ENCODE measurements at regions not wholly inside any gene's neighbourhood (a gene's known extent, or its start where the extent isn't known, plus 50 kb on each side); places are given as distances from the start of the nearest gene placed in this dataset.
A peak's percentile ranks its signal among the peaks of the same experiment; 100 is the strongest.

- no peaks in the 10 kb centered on the region for H3K27me3 ChIP-seq (ENCODE audit: control insufficient read depth in 2 of 2, insufficient read depth in 2 of 2, low read length in 2 of 2)
- ATAC-seq (no peak), DNase-seq (no peak)
- no peak overlapping the region for H3K4me3 ChIP-seq (ENCODE audit: low read length)
- H3K27me3 Mint-ChIP-seq = peaks cover 0 to 41% (median 14%) of the 10 kb centered on the region in 5 donors
- peaks cover 0 to 5% (median 0%) of the 10 kb centered on the region in 11 donors for H3K9me3 Mint-ChIP-seq
- no peak overlapping the region for H3K27ac ChIP-seq (ENCODE audit: low read depth, low read length)
- peaks cover 0 to 10% (median 9%) of the 10 kb centered on the region in 7 donors for H3K4me1 Mint-ChIP-seq
- no peaks in the 10 kb centered on the region for H3K36me3 ChIP-seq (ENCODE audit: control insufficient read depth in 2 of 3, insufficient read depth in 3 of 3, low read length in 3 of 3)
- H3K9me3 ChIP-seq (ENCODE audit: control insufficient read depth in 2 of 3, low read length in 3 of 3) = no peaks in the 10 kb centered on the region
- CTCF ChIA-PET = no interaction called here
- H3K4me3 Mint-ChIP-seq = no peak overlapping the region
- H3K4me1 ChIP-seq (ENCODE audit: control insufficient read depth in 2 of 2, insufficient read depth in 2 of 2, low read length in 2 of 2) = peaks cover 0 to 5% of the 10 kb centered on the region in 2 donors
- H3K36me3 Mint-ChIP-seq = peaks cover 0 to 5% (median 0%) of the 10 kb centered on the region in 5 donors
- POLR2A ChIA-PET = no interaction called here
- intact Hi-C loops (cut with micrococcal nuclease) = no loop called here
- H3K27ac Mint-ChIP-seq = peak overlapping the region in 1 of 9 donors; percentile 32
Observed at GRCh38 chr2:11955314-11955713, 208.9 kb downstream of the LPIN1 start.

- H3K4me3 ChIP-seq (ENCODE audit: low read length) = no peak overlapping the region
- Mint-ChIP-seq H3K4me1 (peaks cover 0 to 12% (median 9%) of the 10 kb centered on the region in 7 donors), H3K27ac (no peak overlapping the region), H3K36me3 (peaks cover 0 to 5% (median 0%) of the 10 kb centered on the region in 5 donors), H3K27me3 (peaks cover 0 to 36% (median 14%) of the 10 kb centered on the region in 5 donors), H3K4me3 (no peak overlapping the region), H3K9me3 (peaks cover 0 to 5% (median 0%) of the 10 kb centered on the region in 11 donors)
- ChIA-PET POLR2A (no interaction called here), CTCF (interaction anchor here (0.6 kb wide), 1 partner anchor 169 kb away, joined by 3 read pairs; no protein-coding TSS in a partner anchor)
- intact Hi-C loops (cut with micrococcal nuclease) = no loop called here
- H3K36me3 ChIP-seq (ENCODE audit: control insufficient read depth in 2 of 3, insufficient read depth in 3 of 3, low read length in 3 of 3) = no peaks in the 10 kb centered on the region
- no peaks in the 10 kb centered on the region for H3K9me3 ChIP-seq (ENCODE audit: control insufficient read depth in 2 of 3, low read length in 3 of 3)
- no peak overlapping the region for H3K27ac ChIP-seq (ENCODE audit: low read depth, low read length)
- H3K4me1 ChIP-seq (ENCODE audit: control insufficient read depth in 2 of 2, insufficient read depth in 2 of 2, low read length in 2 of 2) = peaks cover 0 to 5% of the 10 kb centered on the region in 2 donors
- DNase-seq (no peak), ATAC-seq (no peak)
- no peaks in the 10 kb centered on the region for H3K27me3 ChIP-seq (ENCODE audit: control insufficient read depth in 2 of 2, insufficient read depth in 2 of 2, low read length in 2 of 2)
Observed at GRCh38 chr2:11955884-11956291, 209.5 kb downstream of the LPIN1 start.

GRCh38 chr2:11962707-11963328, 216.4 kb downstream of the LPIN1 start:
- H3K36me3 Mint-ChIP-seq = no peaks in the 10 kb centered on the region
- peaks cover 0 to 14% (median 0%) of the 10 kb centered on the region in 7 donors for H3K4me1 Mint-ChIP-seq
- Histone ChIP-seq H3K4me3 (ENCODE audit: low read length) (no peak overlapping the region), H3K4me1 (ENCODE audit: control insufficient read depth in 2 of 2, insufficient read depth in 2 of 2, low read length in 2 of 2) (no peaks in the 10 kb centered on the region), H3K9me3 (ENCODE audit: control insufficient read depth in 2 of 3, low read length in 3 of 3) (no peaks in the 10 kb centered on the region), H3K27me3 (ENCODE audit: control insufficient read depth in 2 of 2, insufficient read depth in 2 of 2, low read length in 2 of 2) (no peaks in the 10 kb centered on the region), H3K36me3 (ENCODE audit: control insufficient read depth in 2 of 3, insufficient read depth in 3 of 3, low read length in 3 of 3) (no peaks in the 10 kb centered on the region), H3K27ac (ENCODE audit: low read depth, low read length) (no peak overlapping the region)
- ChIA-PET CTCF (interaction anchor here (0.6 kb wide), 1 partner anchor 147 kb away, joined by 5 read pairs; no protein-coding TSS in a partner anchor), POLR2A (interaction anchor here (0.5 to 0.6 kb wide), 2 partner anchors 72 to 104 kb away, joined by 3 read pairs; no protein-coding TSS in a partner anchor)
- H3K27me3 Mint-ChIP-seq = peaks cover 0 to 3% (median 0%) of the 10 kb centered on the region in 5 donors
- intact Hi-C loops (cut with micrococcal nuclease) = no loop called here
- ATAC-seq = no peak
- H3K9me3 Mint-ChIP-seq = no peaks in the 10 kb centered on the region
- H3K4me3 Mint-ChIP-seq = no peak overlapping the region
- peak overlapping the region in 1 of 9 donors; percentile 16 for H3K27ac Mint-ChIP-seq
- no peak for DNase-seq

GRCh38 chr2:11963966-11964365, 217.5 kb downstream of the LPIN1 start:
- DNase-seq (no peak), ATAC-seq (no peak)
- Histone ChIP-seq H3K27ac (ENCODE audit: low read depth, low read length) (no peak overlapping the region), H3K27me3 (ENCODE audit: control insufficient read depth in 2 of 2, insufficient read depth in 2 of 2, low read length in 2 of 2) (no peaks in the 10 kb centered on the region), H3K36me3 (ENCODE audit: control insufficient read depth in 2 of 3, insufficient read depth in 3 of 3, low read length in 3 of 3) (no peaks in the 10 kb centered on the region), H3K9me3 (ENCODE audit: control insufficient read depth in 2 of 3, low read length in 3 of 3) (no peaks in the 10 kb centered on the region), H3K4me3 (ENCODE audit: low read length) (no peak overlapping the region), H3K4me1 (ENCODE audit: control insufficient read depth in 2 of 2, insufficient read depth in 2 of 2, low read length in 2 of 2) (no peaks in the 10 kb centered on the region)
- Mint-ChIP-seq H3K27me3 (peaks cover 0 to 6% (median 0%) of the 10 kb centered on the region in 5 donors), H3K9me3 (no peaks in the 10 kb centered on the region), H3K36me3 (no peaks in the 10 kb centered on the region), H3K4me3 (no peak overlapping the region), H3K4me1 (peaks cover 0 to 14% (median 0%) of the 10 kb centered on the region in 7 donors), H3K27ac (no peak overlapping the region)
- intact Hi-C loops (cut with micrococcal nuclease) = no loop called here
- POLR2A ChIA-PET = no interaction called here
- CTCF ChIA-PET = no interaction called here

- H3K4me3 ChIP-seq (ENCODE audit: low read length) = no peak overlapping the region
- Mint-ChIP-seq H3K27me3 (peaks cover 0 to 24% (median 4%) of the 10 kb centered on the region in 5 donors), H3K9me3 (peaks cover 0 to 23% (median 9%) of the 10 kb centered on the region in 11 donors), H3K4me3 (no peak overlapping the region), H3K27ac (no peak overlapping the region), H3K36me3 (peaks cover 0 to 6% (median 0%) of the 10 kb centered on the region in 5 donors), H3K4me1 (no peaks in the 10 kb centered on the region)
- no peak for DNase-seq
- intact Hi-C loops (cut with micrococcal nuclease) = no loop called here
- ChIA-PET CTCF (no interaction called here), POLR2A (interaction anchor here (0.7 kb wide), 2 partner anchors 10 kb away, joined by 3 read pairs; no protein-coding TSS in a partner anchor)
- H3K27me3 ChIP-seq (ENCODE audit: control insufficient read depth in 2 of 2, insufficient read depth in 2 of 2, low read length in 2 of 2) = no peaks in the 10 kb centered on the region
- no peaks in the 10 kb centered on the region for H3K9me3 ChIP-seq (ENCODE audit: control insufficient read depth in 2 of 3, low read length in 3 of 3)
- ATAC-seq = no peak
- no peak overlapping the region for H3K27ac ChIP-seq (ENCODE audit: low read depth, low read length)
- no peaks in the 10 kb centered on the region for H3K36me3 ChIP-seq (ENCODE audit: control insufficient read depth in 2 of 3, insufficient read depth in 3 of 3, low read length in 3 of 3)
- no peaks in the 10 kb centered on the region for H3K4me1 ChIP-seq (ENCODE audit: control insufficient read depth in 2 of 2, insufficient read depth in 2 of 2, low read length in 2 of 2)
Observed at GRCh38 chr2:11967946-11968465, 221.6 kb downstream of the LPIN1 start.

GRCh38 chr2:11968521-11968920, 222.1 kb downstream of the LPIN1 start:
- intact Hi-C loops (cut with micrococcal nuclease) = no loop called here

More at GRCh38 chr2:11968521-11968920, 222.1 kb downstream of the LPIN1 start:
- Histone ChIP-seq H3K27ac (ENCODE audit: low read depth, low read length) (no peak overlapping the region), H3K27me3 (ENCODE audit: control insufficient read depth in 2 of 2, insufficient read depth in 2 of 2, low read length in 2 of 2) (no peaks in the 10 kb centered on the region), H3K9me3 (ENCODE audit: control insufficient read depth in 2 of 3, low read length in 3 of 3) (peaks cover 0 to 3% (median 0%) of the 10 kb centered on the region in 3 experiments), H3K4me3 (ENCODE audit: low read length) (no peak overlapping the region), H3K4me1 (ENCODE audit: control insufficient read depth in 2 of 2, insufficient read depth in 2 of 2, low read length in 2 of 2) (no peaks in the 10 kb centered on the region), H3K36me3 (ENCODE audit: control insufficient read depth in 2 of 3, insufficient read depth in 3 of 3, low read length in 3 of 3) (no peaks in the 10 kb centered on the region)
- Mint-ChIP-seq H3K27ac (no peak overlapping the region), H3K4me1 (no peaks in the 10 kb centered on the region), H3K27me3 (peaks cover 0 to 21% (median 4%) of the 10 kb centered on the region in 5 donors), H3K9me3 (peaks cover 0 to 28% (median 13%) of the 10 kb centered on the region in 11 donors), H3K4me3 (no peak overlapping the region), H3K36me3 (peaks cover 0 to 7% (median 1%) of the 10 kb centered on the region in 5 donors)
- DNase-seq (no peak), ATAC-seq (no peak)
- ChIA-PET CTCF (no interaction called here), POLR2A (interaction anchor here (0.7 kb wide), 2 partner anchors 9 to 11 kb away, joined by 3 read pairs; no protein-coding TSS in a partner anchor)

All from naive thymus-derived CD4-positive, alpha-beta T cell (primary cell).